GM12891 (cell line): ENCODE measurements at regions not wholly inside any gene's neighbourhood (a gene's known extent, or its start where the extent isn't known, plus 50 kb on each side); places are given as distances from the start of the nearest gene placed in this dataset.

Experiments used
- PAX5 ChIP-seq: IDR thresholded peaks from 2 replicates; pipeline ENCODE4 v1.6.1; 2011; ENCODE audit warnings: low read length, moderate library complexity, mild to moderate bottlenecking; ENCODE audit not compliant: insufficient read depth, severe bottlenecking
- POLR2A ChIP-seq: IDR thresholded peaks from 2 replicates; pipeline ENCODE4 v1.6.1; 2011; ENCODE audit warnings: low read depth, low read length, control low read depth
- POLR2AphosphoS5 ChIP-seq: IDR thresholded peaks from 2 replicates; pipeline ENCODE4 v1.6.1; 2011; ENCODE audit warnings: low read depth, low read length, control low read depth
- POU2F2 ChIP-seq: IDR thresholded peaks from 2 replicates; pipeline ENCODE4 v1.6.1; 2011; ENCODE audit warnings: low read depth, mild to moderate bottlenecking, control low read depth, low read length, moderate library complexity
- SPI1 ChIP-seq: IDR thresholded peaks from 2 replicates; pipeline ENCODE4 v1.6.1; 2011; ENCODE audit warnings: low read depth, low read length, control low read depth
- TAF1 ChIP-seq: IDR thresholded peaks from 2 replicates; pipeline ENCODE4 v1.6.1; 2011; ENCODE audit warnings: low read depth, low read length, control low read depth

GRCh38 chr6:91695221-91695620 is 1108.3 kb upstream of the MAP3K7 start:
- TF ChIP-seq POU2F2 (no peak), POLR2A (no peak), TAF1 (no peak), SPI1 (no peak), POLR2AphosphoS5 (no peak), PAX5 (no peak)
